ENCODE measurements at regions not wholly inside any gene's neighbourhood (a gene's known extent, or its start where the extent isn't known, plus 50 kb on each side); places are given as distances from the start of the nearest gene placed in this dataset.

DNA sequence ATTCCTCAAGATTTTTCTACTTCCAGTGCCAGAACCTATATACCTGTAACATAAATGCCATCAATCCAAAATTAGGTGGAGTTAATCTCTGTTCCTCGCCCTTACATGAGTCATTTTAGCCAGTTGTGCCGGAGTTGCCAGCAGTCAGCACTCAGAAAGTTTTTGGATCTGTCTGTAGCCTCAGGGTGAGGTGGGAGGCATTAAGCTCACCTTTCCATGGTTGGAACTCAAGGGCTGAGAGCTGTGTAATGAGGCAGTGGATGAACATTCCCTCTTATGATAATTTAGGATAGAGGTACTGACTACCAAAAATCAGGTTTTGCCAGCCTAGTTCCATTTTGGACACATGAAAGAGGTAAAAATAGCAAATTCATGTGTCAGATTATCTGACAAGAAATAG is 1553.1 kb upstream of the ADGRL3 start (continued):
- TF ChIP-seq, protein P1, sequence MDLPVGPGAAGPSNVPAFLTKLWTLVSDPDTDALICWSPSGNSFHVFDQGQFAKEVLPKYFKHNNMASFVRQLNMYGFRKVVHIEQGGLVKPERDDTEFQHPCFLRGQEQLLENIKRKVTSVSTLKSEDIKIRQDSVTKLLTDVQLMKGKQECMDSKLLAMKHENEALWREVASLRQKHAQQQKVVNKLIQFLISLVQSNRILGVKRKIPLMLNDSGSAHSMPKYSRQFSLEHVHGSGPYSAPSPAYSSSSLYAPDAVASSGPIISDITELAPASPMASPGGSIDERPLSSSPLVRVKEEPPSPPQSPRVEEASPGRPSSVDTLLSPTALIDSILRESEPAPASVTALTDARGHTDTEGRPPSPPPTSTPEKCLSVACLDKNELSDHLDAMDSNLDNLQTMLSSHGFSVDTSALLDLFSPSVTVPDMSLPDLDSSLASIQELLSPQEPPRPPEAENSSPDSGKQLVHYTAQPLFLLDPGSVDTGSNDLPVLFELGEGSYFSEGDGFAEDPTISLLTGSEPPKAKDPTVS (IDR thresholded peaks at IDR 0.05; ENCODE audit: low read depth, low read length): no peak

DNA sequence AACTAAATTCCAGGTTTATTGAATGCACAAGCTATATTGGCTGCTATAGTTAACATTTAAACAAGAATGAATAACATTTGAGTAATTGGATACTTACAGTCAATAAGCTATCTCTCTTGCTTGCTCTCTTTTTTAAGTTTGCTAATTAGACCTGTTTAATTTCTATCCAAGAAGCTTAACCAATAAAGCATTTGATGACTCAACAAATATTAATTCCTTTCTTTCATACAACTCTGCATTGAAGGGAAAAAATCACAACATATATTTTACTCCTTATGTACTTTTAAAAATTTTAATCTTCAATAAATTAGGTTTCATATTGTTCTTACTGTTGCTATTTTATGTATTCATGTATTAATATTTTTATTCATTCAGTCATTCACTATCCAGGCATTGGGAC is 1552.6 kb upstream of the ADGRL3 start:
- H4K20me1 ChIP-seq (ENCODE audit: control insufficient read depth, insufficient read depth): no peaks in the 10 kb centered on the region
- H2AFZ ChIP-seq (ENCODE audit: control insufficient read depth, low read depth, low read length): no peak overlapping the region
- DNase-seq (ENCODE audit: low read depth, low spot score) (no peak), ATAC-seq (no peak), FAIRE-seq (no peak)
- in situ Hi-C loops (cut with MboI): no loop called here
- H3K4me3 ChIP-seq: no peak overlapping the region
- no peaks in the 10 kb centered on the region for H3K9me3 ChIP-seq (replicated peaks; ENCODE audit: control insufficient read depth, insufficient read depth, low read length)
- intact Hi-C loops (cut with micrococcal nuclease; ENCODE audit: unreplicated experiment): no loop called here
- TF ChIP-seq, protein P2, sequence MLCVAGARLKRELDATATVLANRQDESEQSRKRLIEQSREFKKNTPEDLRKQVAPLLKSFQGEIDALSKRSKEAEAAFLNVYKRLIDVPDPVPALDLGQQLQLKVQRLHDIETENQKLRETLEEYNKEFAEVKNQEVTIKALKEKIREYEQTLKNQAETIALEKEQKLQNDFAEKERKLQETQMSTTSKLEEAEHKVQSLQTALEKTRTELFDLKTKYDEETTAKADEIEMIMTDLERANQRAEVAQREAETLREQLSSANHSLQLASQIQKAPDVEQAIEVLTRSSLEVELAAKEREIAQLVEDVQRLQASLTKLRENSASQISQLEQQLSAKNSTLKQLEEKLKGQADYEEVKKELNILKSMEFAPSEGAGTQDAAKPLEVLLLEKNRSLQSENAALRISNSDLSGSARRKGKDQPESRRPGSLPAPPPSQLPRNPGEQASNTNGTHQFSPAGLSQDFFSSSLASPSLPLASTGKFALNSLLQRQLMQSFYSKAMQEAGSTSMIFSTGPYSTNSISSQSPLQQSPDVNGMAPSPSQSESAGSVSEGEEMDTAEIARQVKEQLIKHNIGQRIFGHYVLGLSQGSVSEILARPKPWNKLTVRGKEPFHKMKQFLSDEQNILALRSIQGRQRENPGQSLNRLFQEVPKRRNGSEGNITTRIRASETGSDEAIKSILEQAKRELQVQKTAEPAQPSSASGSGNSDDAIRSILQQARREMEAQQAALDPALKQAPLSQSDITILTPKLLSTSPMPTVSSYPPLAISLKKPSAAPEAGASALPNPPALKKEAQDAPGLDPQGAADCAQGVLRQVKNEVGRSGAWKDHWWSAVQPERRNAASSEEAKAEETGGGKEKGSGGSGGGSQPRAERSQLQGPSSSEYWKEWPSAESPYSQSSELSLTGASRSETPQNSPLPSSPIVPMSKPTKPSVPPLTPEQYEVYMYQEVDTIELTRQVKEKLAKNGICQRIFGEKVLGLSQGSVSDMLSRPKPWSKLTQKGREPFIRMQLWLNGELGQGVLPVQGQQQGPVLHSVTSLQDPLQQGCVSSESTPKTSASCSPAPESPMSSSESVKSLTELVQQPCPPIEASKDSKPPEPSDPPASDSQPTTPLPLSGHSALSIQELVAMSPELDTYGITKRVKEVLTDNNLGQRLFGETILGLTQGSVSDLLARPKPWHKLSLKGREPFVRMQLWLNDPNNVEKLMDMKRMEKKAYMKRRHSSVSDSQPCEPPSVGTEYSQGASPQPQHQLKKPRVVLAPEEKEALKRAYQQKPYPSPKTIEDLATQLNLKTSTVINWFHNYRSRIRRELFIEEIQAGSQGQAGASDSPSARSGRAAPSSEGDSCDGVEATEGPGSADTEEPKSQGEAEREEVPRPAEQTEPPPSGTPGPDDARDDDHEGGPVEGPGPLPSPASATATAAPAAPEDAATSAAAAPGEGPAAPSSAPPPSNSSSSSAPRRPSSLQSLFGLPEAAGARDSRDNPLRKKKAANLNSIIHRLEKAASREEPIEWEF (IDR thresholded peaks at IDR 0.05; ENCODE audit: insufficient replicate concordance, low read depth, low read length): no peak
- TF ChIP-seq ZNF217 (IDR thresholded peaks at IDR 0.05) (no peak), SMAD1 (IDR thresholded peaks at IDR 0.05; ENCODE audit: low read depth, partially characterized antibody) (no peak), NRF1 (conservative IDR thresholded peaks at IDR 0.05; ENCODE audit: low read depth, low read length) (no peak), RAD51 (IDR thresholded peaks at IDR 0.05) (no peak), TCF7 (IDR thresholded peaks at IDR 0.05; ENCODE audit: borderline replicate concordance) (no peak), PML (IDR thresholded peaks at IDR 0.05; ENCODE audit: low read length) (no peak), ATF7 (IDR thresholded peaks at IDR 0.05; ENCODE audit: low read depth) (no peak)
- TF ChIP-seq, protein P3, sequence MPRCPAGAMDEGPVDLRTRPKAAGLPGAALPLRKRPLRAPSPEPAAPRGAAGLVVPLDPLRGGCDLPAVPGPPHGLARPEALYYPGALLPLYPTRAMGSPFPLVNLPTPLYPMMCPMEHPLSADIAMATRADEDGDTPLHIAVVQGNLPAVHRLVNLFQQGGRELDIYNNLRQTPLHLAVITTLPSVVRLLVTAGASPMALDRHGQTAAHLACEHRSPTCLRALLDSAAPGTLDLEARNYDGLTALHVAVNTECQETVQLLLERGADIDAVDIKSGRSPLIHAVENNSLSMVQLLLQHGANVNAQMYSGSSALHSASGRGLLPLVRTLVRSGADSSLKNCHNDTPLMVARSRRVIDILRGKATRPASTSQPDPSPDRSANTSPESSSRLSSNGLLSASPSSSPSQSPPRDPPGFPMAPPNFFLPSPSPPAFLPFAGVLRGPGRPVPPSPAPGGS (IDR thresholded peaks at IDR 0.05; ENCODE audit: borderline replicate concordance, insufficient read depth, low read depth, low read length, poor library complexity, severe bottlenecking): no peak
- no peaks in the 10 kb centered on the region for H3K27me3 ChIP-seq (replicated peaks in 1 of 2; ENCODE audit: control insufficient read depth in 2 of 2, insufficient read depth in 2 of 2, low read length in 1 of 2)
- ChIA-PET SMC1A (ENCODE audit: uncharacterized antibody, unreplicated experiment) (no interaction called here), RAD21 (ENCODE audit: unreplicated experiment) (no interaction called here), POLR2A (no interaction called here), CTCF (no interaction called here)
- H3K27ac ChIP-seq (ENCODE audit: control insufficient read depth, insufficient read depth): no peak overlapping the region
- no peaks in the 10 kb centered on the region for H3K36me3 ChIP-seq (ENCODE audit: control insufficient read depth in 2 of 2, insufficient read depth in 2 of 2, low read length in 1 of 2)
- no peak overlapping the region for H3K9ac ChIP-seq (ENCODE audit: control insufficient read depth, insufficient read depth, low read length)
- no peaks in the 10 kb centered on the region for H3K79me2 ChIP-seq (ENCODE audit: control insufficient read depth, insufficient read depth, low read length)
- no peak overlapping the region for H3K4me2 ChIP-seq (ENCODE audit: control insufficient read depth, insufficient read depth)
- BruUV-seq (replicated peaks): no TSS peak
- H3K4me1 ChIP-seq (ENCODE audit: control insufficient read depth, insufficient read depth, low read length): no peaks in the 10 kb centered on the region

Data from GM12878 (cell line).